Ovary (tissue), 7 donors: ENCODE measurements at regions not wholly inside any gene's neighbourhood (a gene's known extent, or its start where the extent isn't known, plus 50 kb on each side); places are given as distances from the start of the nearest gene placed in this dataset.

Experiments
- DNase-seq, 5 donors: peaks; one replicate each; pipeline ENCODE4 v3.0.0-alpha.2; 2019 to 2020
- H3K27ac ChIP-seq, 2 donors: fragments of 200-600 bp; one replicate each; pipeline versions ENCODE4 v1.5.1 to v1.8.0; 2019 to 2022
- H3K27me3 ChIP-seq: fragments of 200-600 bp; one replicate; pipeline ENCODE4 v1.8.0; 2022
- H3K36me3 ChIP-seq: fragments of 200-600 bp; sonication (generic); one replicate; pipeline ENCODE4 v1.5.1; 2019
- H3K4me1 ChIP-seq: one replicate; pipeline ENCODE4 v1.8.1; 2013; ENCODE audit warnings: mild to moderate bottlenecking, moderate library complexity; ENCODE audit not compliant: insufficient read depth
- H3K4me3 ChIP-seq: fragments of 200-600 bp; sonication (generic); one replicate; pipeline ENCODE4 v1.5.1; 2017
- H3K9me3 ChIP-seq, 2 donors: fragments of 200-600 bp in 1 of 2; sonication (generic) in 1 of 2; one replicate each; pipeline versions ENCODE4 v1.5.1 to v1.8.1; 2013 to 2019; ENCODE audit warnings: mild to moderate bottlenecking in 1 of 2, moderate library complexity in 1 of 2
- EP300 ChIP-seq: sonication (generic); formaldehyde crosslinking; IDR thresholded peaks from one replicate; pipeline ENCODE4 v1.6.1; 2017; ENCODE audit warnings: antibody characterized with exemption
- POLR2A ChIP-seq: fragments of 450-650 bp; IDR thresholded peaks from one replicate; pipeline ENCODE4 v1.6.1; 2017; ENCODE audit warnings: antibody characterized with exemption, mild to moderate bottlenecking, moderate library complexity
- WGBS, 3 donors: extraction: QIAGEN DNeasy Blood & Tissue Kit in 1 of 3; methylation state at CpG; one replicate each; pipeline versions ENCODE4 v1.1.5 to v1.1.7; 2013 to 2017; 5-methylcytosine and 5-hydroxymethylcytosine counted together
- intact Hi-C, 4 donors: fragments of 100-400 bp; cut with DNase I; formaldehyde crosslinking; loops; one replicate each; pipeline versions ENCODE4 v1.11.0 to v1.15.1; 2022 to 2023
- TF ChIP-seq, protein P1 (sequence below), 3 donors: fragments of 450-650 bp in 2 of 3; fragments of 200-600 bp in 1 of 3; IDR thresholded peaks; one replicate each; pipeline versions ENCODE4 v1.5.1 to v1.8.0; 2016 to 2022; ENCODE audit warnings: antibody characterized with exemption in 3 of 3, mild to moderate bottlenecking in 1 of 3
- donor health status: DM: no; HTN: no; CAD: no; lungs with moderate emphysema.
- donor health status: DM: no; HTN: no; CAD: no.
- donor health status: Bipolar disorder and iron deficiency.
- donor health status: DM: no; HTN: no; CAD: no.
- donor health status: DM: yes; HTN: yes; CAD: no.

DNA sequence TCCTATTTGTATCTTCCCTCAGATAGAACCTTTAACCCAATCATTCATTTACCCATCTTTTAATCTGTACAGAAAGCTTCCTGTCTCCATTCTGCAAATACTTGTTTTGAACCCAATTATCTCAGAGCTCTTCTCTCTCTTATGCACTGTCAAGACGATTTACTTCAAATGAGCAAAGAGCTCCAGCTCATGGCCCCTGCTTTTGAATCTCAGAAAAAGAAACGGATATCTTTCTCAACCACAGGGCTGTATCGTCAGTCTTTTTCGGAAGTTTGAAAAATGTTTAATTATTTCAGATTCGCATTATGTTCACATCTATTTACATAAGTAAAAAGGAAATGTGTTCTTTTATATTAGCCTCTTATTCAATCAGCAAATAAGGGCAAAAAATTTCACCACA, 322.7 kb upstream of the NBEA start:
- Histone ChIP-seq H3K27ac (no peak overlapping the region), H3K36me3 (no peaks in the 10 kb centered on the region), H3K4me3 (no peak overlapping the region), H3K27me3 (no peaks in the 10 kb centered on the region), H3K4me1 (no peaks in the 10 kb centered on the region), H3K9me3 (no peaks in the 10 kb centered on the region)
- no peak for DNase-seq
- 79 to 82% (median 81%) methylated on average over 5 of the region's 5 CpGs for WGBS, 3 donors
- intact Hi-C loops, result no loop called here
- TF ChIP-seq POLR2A (no peak), EP300 (no peak)
- TF ChIP-seq, protein P1, sequence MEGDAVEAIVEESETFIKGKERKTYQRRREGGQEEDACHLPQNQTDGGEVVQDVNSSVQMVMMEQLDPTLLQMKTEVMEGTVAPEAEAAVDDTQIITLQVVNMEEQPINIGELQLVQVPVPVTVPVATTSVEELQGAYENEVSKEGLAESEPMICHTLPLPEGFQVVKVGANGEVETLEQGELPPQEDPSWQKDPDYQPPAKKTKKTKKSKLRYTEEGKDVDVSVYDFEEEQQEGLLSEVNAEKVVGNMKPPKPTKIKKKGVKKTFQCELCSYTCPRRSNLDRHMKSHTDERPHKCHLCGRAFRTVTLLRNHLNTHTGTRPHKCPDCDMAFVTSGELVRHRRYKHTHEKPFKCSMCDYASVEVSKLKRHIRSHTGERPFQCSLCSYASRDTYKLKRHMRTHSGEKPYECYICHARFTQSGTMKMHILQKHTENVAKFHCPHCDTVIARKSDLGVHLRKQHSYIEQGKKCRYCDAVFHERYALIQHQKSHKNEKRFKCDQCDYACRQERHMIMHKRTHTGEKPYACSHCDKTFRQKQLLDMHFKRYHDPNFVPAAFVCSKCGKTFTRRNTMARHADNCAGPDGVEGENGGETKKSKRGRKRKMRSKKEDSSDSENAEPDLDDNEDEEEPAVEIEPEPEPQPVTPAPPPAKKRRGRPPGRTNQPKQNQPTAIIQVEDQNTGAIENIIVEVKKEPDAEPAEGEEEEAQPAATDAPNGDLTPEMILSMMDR (IDR thresholded peaks at IDR 0.05), result no peak

- H3K4me3 ChIP-seq, result no peak overlapping the region
- H3K36me3 ChIP-seq, result no peaks in the 10 kb centered on the region
- no peaks in the 10 kb centered on the region for H3K4me1 ChIP-seq
- H3K27me3 ChIP-seq, result no peaks in the 10 kb centered on the region
- DNase-seq, result no peak
- WGBS, 3 donors, result 65 to 78% (median 74%) methylated on average over 7 of the region's 7 CpGs
- intact Hi-C loops, result no loop called here
- no peaks in the 10 kb centered on the region for H3K9me3 ChIP-seq
- H3K27ac ChIP-seq, result no peak overlapping the region
- TF ChIP-seq EP300 (no peak), POLR2A (no peak)
- TF ChIP-seq, protein P1 (IDR thresholded peaks at IDR 0.05), result no peak
Measured at GRCh38 chr13:34620074-34620850, 321.8 kb upstream of the NBEA start.

GRCh38 chr13:34620862-34621261, 321.2 kb upstream of the NBEA start:
- Histone ChIP-seq H3K27ac (no peak overlapping the region), H3K9me3 (no peaks in the 10 kb centered on the region), H3K27me3 (no peaks in the 10 kb centered on the region), H3K4me3 (no peak overlapping the region), H3K36me3 (no peaks in the 10 kb centered on the region), H3K4me1 (no peaks in the 10 kb centered on the region)
- DNase-seq, result no peak
- TF ChIP-seq POLR2A, result no peak
- TF ChIP-seq, protein P1 (IDR thresholded peaks at IDR 0.05), result no peak
- TF ChIP-seq EP300, result no peak
- WGBS, 3 donors, result 82 to 88% (median 87%) methylated on average over 1 of the region's 1 CpG
- intact Hi-C loops, result no loop called here

GRCh38 chr13:34623331-34623730, 318.7 kb upstream of the NBEA start:
- H3K9me3 ChIP-seq, result no peaks in the 10 kb centered on the region
- H3K4me1 ChIP-seq, result no peaks in the 10 kb centered on the region
- no peak overlapping the region for H3K4me3 ChIP-seq
- no peaks in the 10 kb centered on the region for H3K36me3 ChIP-seq
- no peaks in the 10 kb centered on the region for H3K27me3 ChIP-seq
- TF ChIP-seq POLR2A (no peak), EP300 (no peak)
- TF ChIP-seq, protein P1 (IDR thresholded peaks at IDR 0.05), result no peak
- intact Hi-C loops, result no loop called here
- DNase-seq, result no peak
- no peak overlapping the region for H3K27ac ChIP-seq
- 93 to 94% (median 93%) methylated on average over 4 of the region's 4 CpGs for WGBS, 3 donors
